DND-41 (cell line): ENCODE measurements at regions not wholly inside any gene's neighbourhood (a gene's known extent, or its start where the extent isn't known, plus 50 kb on each side); places are given as distances from the start of the nearest gene placed in this dataset.

ENCODE experiments used
- ATAC-seq: fragments of 200-7000 bp; cut with Tn5 transposase; 3 replicates; pipeline ENCODE4 v1.9.1; 2021; ENCODE audit warnings: low read depth; ENCODE audit not compliant: insufficient read depth
- DNase-seq: peaks from one replicate; pipeline ENCODE4 v3.0.0-alpha.2; 2020
- H2AFZ ChIP-seq: 2 replicates; pipeline ENCODE4 v1.6.0; 2012; ENCODE audit warnings: low read depth, low read length
- H3K27ac ChIP-seq: 2 replicates; pipeline ENCODE4 v1.5.1; 2012; ENCODE audit warnings: low read length, inconsistent platforms
- H3K27me3 ChIP-seq: fragments of 200-600 bp; sonication (generic); 2 replicates; pipeline ENCODE4 v1.6.0; 2012; ENCODE audit warnings: low read length, mild to moderate bottlenecking, inconsistent platforms; ENCODE audit not compliant: insufficient read depth, poor library complexity
- H3K36me3 ChIP-seq: 2 replicates; pipeline ENCODE4 v1.5.1; 2012; ENCODE audit warnings: low read length, inconsistent platforms; ENCODE audit not compliant: insufficient read depth
- H3K4me1 ChIP-seq: 2 replicates; pipeline ENCODE4 v1.5.1; 2012; ENCODE audit warnings: mild to moderate bottlenecking, low read length; ENCODE audit not compliant: insufficient read depth
- H3K4me2 ChIP-seq: 2 replicates; pipeline ENCODE4 v1.6.0; 2012; ENCODE audit warnings: mild to moderate bottlenecking, moderate library complexity, low read length, inconsistent platforms; ENCODE audit not compliant: insufficient read depth
- H3K4me3 ChIP-seq, 2 experiments: fragments of 200-600 bp in 1 of 2; shearing (Covaris generic) in 1 of 2; 2 replicates each; pipeline ENCODE4 v1.5.1; 2012 to 2016; ENCODE audit warnings: inconsistent platforms in 2 of 2, low read length in 2 of 2, mild to moderate bottlenecking in 2 of 2, low read depth in 1 of 2, moderate library complexity in 1 of 2
- H3K79me2 ChIP-seq: 2 replicates; pipeline ENCODE4 v1.6.0; 2012; ENCODE audit warnings: low read length, inconsistent platforms; ENCODE audit not compliant: insufficient read depth
- H3K9ac ChIP-seq: 2 replicates; pipeline ENCODE4 v1.6.0; 2012; ENCODE audit warnings: low read depth, mild to moderate bottlenecking, inconsistent platforms, low read length, moderate library complexity
- H3K9me3 ChIP-seq: 2 replicates; pipeline ENCODE4 v1.5.1; 2012; ENCODE audit warnings: low read length, moderate library complexity, mild to moderate bottlenecking, inconsistent platforms; ENCODE audit not compliant: insufficient read depth, severe bottlenecking
- H4K20me1 ChIP-seq: 2 replicates; pipeline ENCODE4 v1.6.0; 2012; ENCODE audit warnings: low read length; ENCODE audit not compliant: insufficient read depth
- CTCF ChIP-seq: IDR thresholded peaks from 2 replicates; pipeline ENCODE4 v1.5.1; 2012; ENCODE audit warnings: borderline replicate concordance, low read length, moderate library complexity, mild to moderate bottlenecking; ENCODE audit not compliant: poor library complexity, severe bottlenecking; ENCODE audit errors: extremely low read depth
- EZH2 ChIP-seq: IDR thresholded peaks from 3 replicates; pipeline ENCODE4 v1.6.1; 2012; ENCODE audit warnings: borderline replicate concordance, low read depth, mild to moderate bottlenecking, moderate library complexity, low read length, inconsistent platforms; ENCODE audit not compliant: severe bottlenecking

- H3K4me2 ChIP-seq: no peak overlapping the region
- H2AFZ ChIP-seq: no peak overlapping the region
- H3K4me1 ChIP-seq: peaks cover 11% of the 10 kb centered on the region; the same call in 1 of the 2 replicates
- H3K4me3 ChIP-seq: no peak overlapping the region
- no peaks in the 10 kb centered on the region for H3K9me3 ChIP-seq
- no peaks in the 10 kb centered on the region for H3K36me3 ChIP-seq
- H4K20me1 ChIP-seq: no peaks in the 10 kb centered on the region
- no peaks in the 10 kb centered on the region for H3K79me2 ChIP-seq
- no peak for ATAC-seq
- no peak overlapping the region for H3K27ac ChIP-seq
- H3K27me3 ChIP-seq: no peaks in the 10 kb centered on the region
- TF ChIP-seq EZH2: no peak
- TF ChIP-seq CTCF: no peak
- no peak overlapping the region for H3K9ac ChIP-seq
- DNase-seq: no peak
Measured at GRCh38 chr15:75763137-75763611, 50.5 kb upstream of the CSPG4 start.
